ENCODE measurements at regions not wholly inside any gene's neighbourhood (a gene's known extent, or its start where the extent isn't known, plus 50 kb on each side); places are given as distances from the start of the nearest gene placed in this dataset.

DNA sequence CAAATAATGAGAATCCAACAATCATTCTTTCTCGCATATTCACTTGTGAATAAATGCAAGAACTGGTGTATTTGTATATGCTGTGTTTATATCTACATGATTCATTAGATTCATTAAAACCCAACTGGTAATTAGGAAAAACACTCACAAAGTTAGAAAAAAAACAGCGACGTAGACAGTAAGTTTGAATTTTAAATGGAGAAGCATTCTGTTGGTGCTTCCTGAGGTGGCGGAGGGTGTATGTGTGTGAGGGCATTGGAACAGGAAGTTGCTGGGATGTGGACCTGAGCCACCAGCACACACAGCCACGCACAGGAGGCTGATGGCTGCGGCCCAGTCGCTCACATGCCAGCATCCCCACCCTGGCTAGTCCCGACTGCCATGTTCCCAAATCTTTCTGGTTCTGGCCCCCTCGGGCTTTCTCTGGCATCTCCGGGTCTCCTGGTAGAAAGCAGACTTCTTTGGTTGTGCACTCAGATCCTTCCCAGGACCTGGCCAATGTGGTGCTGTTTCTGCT, 121.6 kb upstream of the IRF2BP2 start:
- Histone ChIP-seq H3K79me2 (ENCODE audit: insufficient read depth, low read length) (no peaks in the 10 kb centered on the region), H3K9me2 (ENCODE audit: insufficient read depth) (no peaks in the 10 kb centered on the region), H3K9ac (ENCODE audit: low read length) (no peak overlapping the region), H3K36me3 (ENCODE audit: control insufficient read depth in 1 of 2, insufficient read depth in 2 of 2, low read length in 2 of 2) (no peaks in the 10 kb centered on the region), H4K20me1 (ENCODE audit: insufficient read depth) (no peaks in the 10 kb centered on the region), H3K4me2 (ENCODE audit: low read length) (peak overlapping the region; percentile 40), H3K9me3 (ENCODE audit: control insufficient read depth in 1 of 2, insufficient read depth in 1 of 2, low read depth in 1 of 2, low read length in 2 of 2) (no peaks in the 10 kb centered on the region), H3K4me1 (ENCODE audit: control insufficient read depth in 1 of 2, insufficient read depth in 2 of 2, low read length in 2 of 2) (peaks cover 14 to 26% of the 10 kb centered on the region in 2 experiments), H3K27me3 (ENCODE audit: insufficient read depth, low read length) (no peaks in the 10 kb centered on the region), H2AFZ (ENCODE audit: low read depth, low read length, poor library complexity, severe bottlenecking) (no peak overlapping the region), H3K27ac (ENCODE audit: low read depth, low read length) (no peak overlapping the region), H3K4me3 (replicated peaks in 1 of 2; ENCODE audit: low read depth in 1 of 2, low read length in 2 of 2) (no peak overlapping the region)
- POLR2A ChIA-PET: no interaction called here
- CTCF ChIA-PET: no interaction called here
- ATAC-seq (no peak), DNase-seq (ENCODE audit: low read depth, low spot score) (no peak)
- intact Hi-C loops (cut with micrococcal nuclease): no loop called here
- RAD21 ChIA-PET (ENCODE audit: low non-redundant PET in 1 of 2, low total read pairs in 2 of 2, uncharacterized antibody in 2 of 2, unreplicated experiment in 2 of 2): no interaction called here
- BruUV-seq (replicated peaks): no TSS peak
- TF ChIP-seq, protein P1, sequence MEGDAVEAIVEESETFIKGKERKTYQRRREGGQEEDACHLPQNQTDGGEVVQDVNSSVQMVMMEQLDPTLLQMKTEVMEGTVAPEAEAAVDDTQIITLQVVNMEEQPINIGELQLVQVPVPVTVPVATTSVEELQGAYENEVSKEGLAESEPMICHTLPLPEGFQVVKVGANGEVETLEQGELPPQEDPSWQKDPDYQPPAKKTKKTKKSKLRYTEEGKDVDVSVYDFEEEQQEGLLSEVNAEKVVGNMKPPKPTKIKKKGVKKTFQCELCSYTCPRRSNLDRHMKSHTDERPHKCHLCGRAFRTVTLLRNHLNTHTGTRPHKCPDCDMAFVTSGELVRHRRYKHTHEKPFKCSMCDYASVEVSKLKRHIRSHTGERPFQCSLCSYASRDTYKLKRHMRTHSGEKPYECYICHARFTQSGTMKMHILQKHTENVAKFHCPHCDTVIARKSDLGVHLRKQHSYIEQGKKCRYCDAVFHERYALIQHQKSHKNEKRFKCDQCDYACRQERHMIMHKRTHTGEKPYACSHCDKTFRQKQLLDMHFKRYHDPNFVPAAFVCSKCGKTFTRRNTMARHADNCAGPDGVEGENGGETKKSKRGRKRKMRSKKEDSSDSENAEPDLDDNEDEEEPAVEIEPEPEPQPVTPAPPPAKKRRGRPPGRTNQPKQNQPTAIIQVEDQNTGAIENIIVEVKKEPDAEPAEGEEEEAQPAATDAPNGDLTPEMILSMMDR (IDR thresholded peaks at IDR 0.05 in 2 of 3, conservative IDR thresholded peaks at IDR 0.05 in 1 of 3; ENCODE audit: borderline replicate concordance in 1 of 3, insufficient read depth in 1 of 3, low read depth in 2 of 3, low read length in 2 of 3): no peak
- TF ChIP-seq, protein P2, sequence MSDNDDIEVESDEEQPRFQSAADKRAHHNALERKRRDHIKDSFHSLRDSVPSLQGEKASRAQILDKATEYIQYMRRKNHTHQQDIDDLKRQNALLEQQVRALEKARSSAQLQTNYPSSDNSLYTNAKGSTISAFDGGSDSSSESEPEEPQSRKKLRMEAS (IDR thresholded peaks at IDR 0.05): no peak
- TF ChIP-seq SP1 (IDR thresholded peaks at IDR 0.05; ENCODE audit: low read depth) (peak; percentile 58; the same call in 1 of the 2 replicates), FOSL1 (IDR thresholded peaks at IDR 0.05; ENCODE audit: low read depth) (no peak), EGR1 (IDR thresholded peaks at IDR 0.05; ENCODE audit: low read depth) (no peak)

DNA sequence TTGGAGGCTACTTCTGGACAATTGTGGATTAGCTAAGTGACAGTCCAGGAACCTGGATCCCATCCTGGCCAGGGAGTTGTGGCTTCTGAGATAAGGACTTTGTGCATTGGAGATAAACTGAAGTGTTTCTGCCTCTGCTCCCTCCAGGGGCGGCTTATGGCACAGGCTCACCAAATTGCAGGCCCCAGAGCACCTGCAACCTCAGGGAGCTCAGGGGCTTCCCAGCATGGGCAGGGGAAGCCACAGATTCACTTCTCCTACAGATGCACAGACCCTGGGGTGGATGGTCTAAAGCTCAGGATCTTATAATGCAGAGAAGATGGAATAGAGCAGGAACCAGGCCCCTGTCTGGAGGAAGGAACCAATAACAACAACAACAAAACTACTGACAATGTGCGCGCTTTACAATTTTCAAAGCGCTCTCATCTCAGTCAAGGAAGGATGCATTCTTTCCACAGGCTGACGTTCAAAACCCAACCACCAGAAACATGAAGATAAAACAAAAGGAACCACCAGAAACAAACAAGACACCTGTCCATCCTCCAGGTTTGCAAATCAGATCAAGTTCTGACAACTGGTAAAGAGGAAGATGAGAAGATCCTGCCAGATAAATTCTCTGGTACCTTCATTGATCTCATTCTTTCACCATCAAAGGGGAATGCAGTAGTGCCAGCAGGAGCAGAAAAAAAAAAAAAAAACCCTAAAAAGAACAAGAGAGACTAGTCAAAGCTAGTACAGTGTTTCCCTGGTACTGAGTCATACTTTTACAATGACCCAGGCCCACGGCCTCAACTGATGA, 121.0 kb upstream of the IRF2BP2 start:
- Histone ChIP-seq H3K27ac (ENCODE audit: low read depth, low read length) (no peak overlapping the region), H4K20me1 (ENCODE audit: insufficient read depth) (no peaks in the 10 kb centered on the region), H3K9me2 (ENCODE audit: insufficient read depth) (no peaks in the 10 kb centered on the region), H3K27me3 (ENCODE audit: insufficient read depth, low read length) (no peaks in the 10 kb centered on the region), H3K4me2 (ENCODE audit: low read length) (peak overlapping the region; percentile 40), H3K4me3 (replicated peaks in 1 of 2; ENCODE audit: low read depth in 1 of 2, low read length in 2 of 2) (no peak overlapping the region), H3K9me3 (ENCODE audit: control insufficient read depth in 1 of 2, insufficient read depth in 1 of 2, low read depth in 1 of 2, low read length in 2 of 2) (no peaks in the 10 kb centered on the region), H2AFZ (ENCODE audit: low read depth, low read length, poor library complexity, severe bottlenecking) (no peak overlapping the region), H3K4me1 (ENCODE audit: control insufficient read depth in 1 of 2, insufficient read depth in 2 of 2, low read length in 2 of 2) (peaks cover 20 to 33% of the 10 kb centered on the region in 2 experiments), H3K9ac (ENCODE audit: low read length) (no peak overlapping the region), H3K79me2 (ENCODE audit: insufficient read depth, low read length) (no peaks in the 10 kb centered on the region), H3K36me3 (ENCODE audit: control insufficient read depth in 1 of 2, insufficient read depth in 2 of 2, low read length in 2 of 2) (no peaks in the 10 kb centered on the region)
- ChIA-PET RAD21 (ENCODE audit: low non-redundant PET in 1 of 2, low total read pairs in 2 of 2, uncharacterized antibody in 2 of 2, unreplicated experiment in 2 of 2) (no interaction called here), CTCF (no interaction called here), POLR2A (no interaction called here)
- intact Hi-C loops (cut with micrococcal nuclease): no loop called here
- no TSS peak for BruUV-seq (replicated peaks)
- peak; percentile 21 for DNase-seq (ENCODE audit: low read depth, low spot score)
- ATAC-seq: peak; percentile 46; the same call in 1 of the 2 replicates
- peak; percentile 18; the same call in 1 of the 2 replicates for TF ChIP-seq RAD21 (IDR thresholded peaks at IDR 0.05; ENCODE audit: low read depth)
- peak; percentile 51; the same call in 1 of the 2 replicates for TF ChIP-seq JUND (IDR thresholded peaks at IDR 0.05)
- no peak; the same call in 1 of the 2 replicates for TF ChIP-seq SP1 (IDR thresholded peaks at IDR 0.05; ENCODE audit: low read depth)
- no peak for TF ChIP-seq ZFX (IDR thresholded peaks at IDR 0.05)
- TF ChIP-seq FOSL1 (IDR thresholded peaks at IDR 0.05; ENCODE audit: low read depth): peak; percentile 67; the same call in 1 of the 2 replicates
